A172 (cell line): ENCODE measurements at regions not wholly inside any gene's neighbourhood (a gene's known extent, or its start where the extent isn't known, plus 50 kb on each side); places are given as distances from the start of the nearest gene placed in this dataset.
"Not testable (repeated sequence)": the region's sequence is repeated elsewhere in the genome, so short reads cannot be mapped to it uniquely, and the experiment has no call there.

Experiments
- DNase-seq: peaks from one replicate; pipeline ENCODE4 v3.0.0-alpha.2; 2015; ENCODE audit warnings: low spot score

- DNase-seq = not testable (repeated sequence)
Measured at GRCh38 chr16:79937671-79938070, 337.1 kb upstream of the MAF start.

DNA sequence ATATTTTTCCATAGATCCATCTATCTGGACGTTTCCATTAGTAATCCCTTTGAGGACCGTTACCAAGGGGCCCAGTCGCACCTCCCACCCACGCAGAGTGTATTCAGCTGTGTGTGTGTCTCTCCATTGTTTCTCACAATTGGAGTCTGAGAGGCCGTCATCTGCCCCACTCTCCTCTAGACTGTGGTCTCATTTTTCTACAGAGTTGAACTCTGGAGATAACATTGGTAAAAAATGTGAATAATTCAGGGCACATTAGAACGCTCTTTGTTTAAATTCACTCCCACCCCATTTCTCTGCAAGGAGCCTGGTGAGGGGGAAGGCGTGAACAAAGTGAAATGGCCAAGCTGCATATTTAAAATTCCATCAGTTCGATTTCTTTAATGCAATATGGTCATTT is 333.1 kb upstream of the MAF start:
- DNase-seq = no peak

GRCh38 chr16:79932572-79932971 is 332.0 kb upstream of the MAF start:
- DNase-seq = no peak

- no peak for DNase-seq
Measured at GRCh38 chr16:79931721-79932120, 331.2 kb upstream of the MAF start.

- no peak for DNase-seq
Measured at GRCh38 chr16:79929260-79929965, 328.9 kb upstream of the MAF start.

DNA sequence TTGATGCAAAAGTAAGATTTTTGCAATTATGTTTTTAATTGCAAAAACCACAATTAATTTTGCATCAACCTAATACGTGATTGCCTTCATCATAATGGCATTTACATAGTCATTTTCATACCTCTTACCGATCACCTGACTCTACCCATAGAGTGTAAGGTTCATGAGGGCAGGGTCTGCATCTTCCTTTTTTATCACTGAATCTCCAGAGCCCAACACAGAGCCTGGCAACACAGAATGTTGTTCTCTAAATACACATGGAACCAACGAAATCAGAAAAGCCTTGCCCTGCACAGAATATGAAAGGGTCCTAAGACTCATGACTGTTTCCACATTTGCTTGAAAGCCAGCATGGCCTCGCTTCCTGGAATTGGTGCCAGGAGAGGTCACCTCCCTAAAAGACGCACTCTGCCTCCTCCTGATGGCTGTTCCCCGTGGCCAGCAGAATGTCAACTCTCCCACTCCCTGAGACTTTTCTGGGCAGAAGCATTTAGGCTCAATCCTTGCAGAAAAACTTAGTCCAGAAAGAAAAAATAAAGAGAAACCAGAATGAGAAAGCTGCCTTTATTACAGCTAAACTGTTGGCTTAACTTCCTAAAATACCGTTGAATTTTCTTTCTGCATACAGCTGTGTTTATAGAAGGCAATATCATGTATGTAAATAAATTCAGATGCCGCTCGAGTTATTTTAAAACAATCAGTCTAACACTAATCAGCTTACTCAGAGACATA is 327.8 kb upstream of the MAF start:
- DNase-seq = no peak

GRCh38 chr16:79926451-79927205 is 326.1 kb upstream of the MAF start:
- DNase-seq = no peak

DNA sequence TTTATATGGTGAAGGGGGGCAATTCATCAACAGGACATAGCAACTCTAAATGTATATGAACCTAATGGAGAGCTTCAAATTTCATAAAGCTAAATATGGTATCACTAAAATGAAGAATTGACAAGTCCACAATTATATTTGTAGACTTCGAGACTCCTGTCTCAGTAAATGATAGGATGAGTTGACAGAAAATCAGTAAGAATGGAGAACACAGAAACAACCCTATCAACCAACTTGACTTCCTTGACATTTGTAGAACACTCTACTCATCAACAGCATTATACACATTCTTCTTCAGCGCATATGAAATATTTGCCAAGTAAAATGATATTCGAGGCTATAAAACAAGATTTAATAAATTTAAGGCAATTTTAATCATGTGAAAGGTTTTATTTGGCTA is 322.9 kb upstream of the MAF start:
- no peak for DNase-seq

- DNase-seq = no peak
Measured at GRCh38 chr16:79920685-79921084, 320.1 kb upstream of the MAF start.

DNA sequence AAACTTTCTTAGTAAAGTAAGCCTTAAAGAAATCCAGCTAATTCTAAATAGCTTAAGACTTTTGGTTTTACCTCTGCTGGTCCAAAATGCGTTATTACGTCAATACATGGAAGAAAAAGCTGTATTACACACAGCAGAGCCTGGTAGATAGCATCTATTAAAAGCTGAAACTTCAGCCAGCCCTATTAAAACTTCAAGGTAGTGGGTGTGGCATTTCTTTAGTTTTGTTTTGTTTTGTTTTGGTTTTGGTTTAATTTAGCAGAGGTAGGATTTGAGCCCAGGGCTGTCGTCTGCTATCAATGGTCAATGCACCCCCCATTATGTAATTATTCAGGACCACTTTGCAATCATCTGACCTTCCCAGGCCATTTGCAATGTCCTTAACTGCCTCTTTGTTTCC is 318.4 kb upstream of the MAF start:
- DNase-seq = no peak

- no peak for DNase-seq
Measured at GRCh38 chr16:79915761-79916160, 315.2 kb upstream of the MAF start.

DNA sequence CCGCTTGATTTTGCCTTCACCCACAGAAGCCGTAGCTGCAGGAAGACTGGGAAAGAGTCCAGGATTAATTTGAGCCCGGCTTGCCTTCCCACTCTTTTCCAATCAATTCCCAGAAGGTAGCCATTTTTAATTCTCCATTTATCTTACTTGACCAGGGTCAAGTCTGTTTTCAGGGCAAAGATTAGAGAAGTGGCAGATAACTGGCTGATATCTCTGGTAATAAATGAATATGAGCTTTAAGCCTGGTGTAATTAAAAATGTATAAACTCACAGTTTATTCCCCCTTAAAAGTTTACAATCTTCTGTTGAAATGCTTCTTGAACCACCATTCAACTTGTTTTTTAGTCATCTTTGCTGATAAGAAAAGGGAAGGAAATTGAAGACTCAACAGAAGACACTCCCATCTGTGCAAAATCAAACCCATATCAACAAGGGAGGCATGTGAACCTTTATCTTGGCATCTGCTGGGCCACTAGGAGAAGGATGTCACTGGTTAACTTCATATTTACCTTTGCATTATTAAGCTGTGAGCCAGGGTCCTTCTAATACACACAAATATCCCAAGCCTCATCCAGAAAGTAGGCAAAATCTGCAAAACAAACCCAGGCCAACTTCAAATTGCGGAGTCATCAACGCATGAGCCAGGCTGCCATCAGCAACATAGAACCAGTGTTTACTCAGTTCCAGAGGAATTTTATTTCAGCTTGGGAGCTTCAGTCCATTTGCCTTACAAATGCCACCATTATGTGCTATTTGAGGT is 314.6 kb upstream of the MAF start:
- no peak for DNase-seq

DNA sequence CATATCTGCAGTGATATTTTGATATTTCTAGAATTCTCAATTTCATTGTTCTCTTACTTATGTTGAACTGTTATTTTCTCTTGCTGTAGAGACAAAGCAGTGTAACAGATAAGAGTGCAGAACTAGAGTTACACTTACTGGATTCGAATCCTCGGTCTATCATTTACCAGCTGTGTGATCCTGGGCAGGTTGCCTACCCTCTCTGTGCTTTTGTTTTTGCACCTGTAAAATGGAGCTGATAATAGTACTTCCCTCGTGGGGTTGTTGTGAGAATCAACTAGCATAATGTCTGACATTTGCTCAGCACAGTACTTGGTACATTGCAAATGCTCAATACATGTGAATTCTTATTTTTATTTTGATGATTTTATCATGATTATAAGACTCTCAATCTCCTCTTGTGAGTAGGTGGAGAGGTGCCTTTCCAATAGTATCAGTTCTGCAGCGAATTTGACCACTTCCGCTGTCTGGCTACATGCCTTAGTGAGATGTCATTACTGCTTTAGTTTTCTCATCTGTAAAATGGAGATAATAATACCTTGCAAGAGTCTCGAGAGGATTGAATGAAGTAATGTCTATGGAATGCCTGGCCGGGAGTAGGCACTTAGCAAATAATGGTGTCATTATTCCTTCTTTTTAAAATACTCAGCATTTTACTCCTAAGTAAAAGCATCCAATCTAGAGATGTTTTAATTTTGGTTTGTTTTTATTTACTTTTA is 312.2 kb upstream of the MAF start:
- DNase-seq = peak; percentile 8

DNA sequence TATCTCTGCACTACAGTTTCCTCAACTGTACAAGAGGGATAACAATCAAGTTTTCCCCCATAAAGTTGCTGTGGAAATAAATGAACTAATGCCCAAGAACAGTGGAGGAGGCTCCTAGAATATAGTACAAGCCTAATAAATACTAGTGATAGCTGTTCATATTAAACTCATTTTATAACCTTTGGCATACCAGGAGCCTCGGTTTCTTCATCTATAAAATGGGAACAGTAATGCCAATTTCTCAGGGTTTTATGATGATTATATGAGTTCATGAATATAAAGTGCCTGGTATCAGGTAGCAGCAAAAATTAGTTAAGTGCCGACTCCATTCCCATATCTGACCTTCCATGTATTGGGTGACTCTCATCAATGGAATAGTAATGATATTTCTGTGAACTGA is 311.1 kb upstream of the MAF start:
- no peak for DNase-seq

GRCh38 chr16:79909571-79909970 is 309.0 kb upstream of the MAF start:
- DNase-seq = no peak

DNA sequence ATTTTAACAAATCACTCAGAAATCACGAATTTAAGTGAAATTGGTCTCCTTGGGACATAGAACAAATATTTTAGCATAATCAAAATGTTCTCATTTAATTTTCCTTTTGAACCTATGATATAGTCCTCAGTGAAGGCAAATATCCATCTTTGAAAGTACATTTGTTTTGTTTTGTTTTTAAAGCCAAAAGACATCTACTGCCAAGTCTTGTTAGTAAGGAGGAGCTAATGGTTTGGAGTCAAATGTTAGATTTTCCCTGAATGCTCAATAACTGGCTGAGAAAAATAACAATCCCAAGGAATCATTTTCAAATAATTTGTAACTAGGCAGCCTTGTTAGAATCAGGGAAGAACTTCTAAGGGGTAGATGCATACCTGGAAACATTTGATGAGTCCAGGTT is 302.9 kb upstream of the MAF start:
- no peak for DNase-seq

GRCh38 chr16:79902351-79902750 is 301.8 kb upstream of the MAF start:
- no peak for DNase-seq

DNA sequence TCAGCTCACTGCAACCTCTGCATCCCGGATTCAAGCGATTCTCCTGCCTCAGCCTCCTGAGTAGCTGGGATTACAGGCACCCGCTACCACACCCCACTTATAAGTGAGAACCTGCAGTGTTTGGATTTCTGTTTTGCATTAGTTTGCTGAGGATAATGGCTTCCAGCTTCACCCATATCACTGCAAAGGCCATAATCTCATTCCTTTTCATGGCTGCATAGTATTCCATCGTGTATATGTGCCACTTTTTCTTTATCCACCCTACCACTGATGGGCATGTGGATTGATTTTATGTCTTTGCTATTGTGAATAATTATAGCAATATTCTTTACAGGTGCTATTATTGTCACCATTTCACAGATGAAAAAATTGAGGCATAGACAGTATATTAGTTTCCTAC is 301.0 kb upstream of the MAF start:
- no peak for DNase-seq

GRCh38 chr16:79899716-79900115 is 299.2 kb upstream of the MAF start:
- DNase-seq = no peak

DNA sequence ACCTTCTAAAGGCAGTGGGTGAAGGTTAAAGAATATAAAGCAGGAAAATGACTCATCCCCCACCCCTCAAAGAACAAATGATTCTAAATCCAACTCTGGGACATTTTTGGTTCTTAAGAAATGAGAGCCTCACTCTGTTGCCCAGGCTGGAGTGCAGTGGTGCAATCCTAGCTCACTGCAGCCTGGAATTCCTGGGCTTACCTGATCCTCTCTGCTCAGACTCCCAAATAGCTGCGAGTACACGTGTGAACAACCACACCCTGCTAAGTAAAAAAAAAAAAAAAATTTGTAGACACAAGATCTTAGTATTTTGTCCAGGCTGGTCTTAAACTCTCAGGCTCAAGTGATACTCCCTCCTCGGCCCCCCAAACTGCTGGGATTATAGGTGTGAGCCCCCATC is 298.8 kb upstream of the MAF start:
- no peak for DNase-seq

GRCh38 chr16:79898703-79899102 is 298.2 kb upstream of the MAF start:
- DNase-seq = no peak
